Mammary epithelial cell (primary cell): ENCODE measurements at regions not wholly inside any gene's neighbourhood (a gene's known extent, or its start where the extent isn't known, plus 50 kb on each side); places are given as distances from the start of the nearest gene placed in this dataset.

ENCODE experiments used
- CTCF ChIP-seq, 2 donors: IDR thresholded peaks in 1 of 2; conservative IDR thresholded peaks in 1 of 2; 2 replicates each; pipeline ENCODE4 v1.5.1; 2011 to 2012; ENCODE audit warnings: inconsistent platforms in 2 of 2, low read length in 2 of 2, mild to moderate bottlenecking in 2 of 2, control low read depth in 1 of 2, low read depth in 1 of 2; ENCODE audit not compliant: insufficient read depth in 1 of 2; ENCODE audit errors: extremely low read depth in 1 of 2
- EZH2 ChIP-seq: IDR thresholded peaks from 2 replicates; pipeline ENCODE4 v1.6.1; 2012; ENCODE audit warnings: low read length, inconsistent platforms, borderline replicate concordance

GRCh38 chr14:49954171-49954631, 61.3 kb downstream of the ARF6 start:
- TF ChIP-seq CTCF (conservative IDR thresholded peaks at IDR 0.05 in 1 of 2, IDR thresholded peaks at IDR 0.05 in 1 of 2; ENCODE audit: extremely low read depth in 1 of 2, insufficient read depth in 1 of 2, low read depth in 1 of 2, low read length in 2 of 2) = no peak
- TF ChIP-seq EZH2 = no peak
